HepG2 (cell line): ENCODE measurements at regions not wholly inside any gene's neighbourhood (a gene's known extent, or its start where the extent isn't known, plus 50 kb on each side); places are given as distances from the start of the nearest gene placed in this dataset.
"Not testable (repeated sequence)": the region's sequence is repeated elsewhere in the genome, so short reads cannot be mapped to it uniquely, and the experiment has no call there.

Source experiments
- ATAC-seq: fragments of 200-7000 bp; cut with Tn5 transposase; 3 replicates; pipeline ENCODE4 v1.9.1; 2020; ENCODE audit warnings: mild to moderate bottlenecking, moderate library complexity
- BruUV-seq: library from RNA; stranded (reverse); fragments of 400-500 nt; replicated peaks from 2 replicates; lab custom pipeline; 2021; lab: Mats Ljungman, UMichigan
- CTCF ChIA-PET: fragments of 300-600 bp; formaldehyde crosslinking; extraction: SDS; loops from one replicate; lab custom pipeline; 2021; ENCODE audit warnings: low total read pairs, inconsistent platforms, low intra/inter-chr PET ratio; lab: Yijun Ruan, JAX
- POLR2A ChIA-PET: fragments of 350-600 bp; sonication (Branson Sonifier 250); formaldehyde crosslinking; loops from one replicate; lab custom pipeline; 2020; ENCODE audit warnings: antibody characterized with exemption, inconsistent platforms; lab: Yijun Ruan, JAX
- DNase-seq: peaks from one replicate; pipeline ENCODE4 v3.0.0-alpha.2; 2015; ENCODE audit warnings: low spot score
- FAIRE-seq: peaks from 3 replicates; lab custom pipeline; 2011; peaks lifted over from hg19 to GRCh38; lab: Jason Lieb, UNC
- H2AFZ ChIP-seq: one replicate; pipeline ENCODE4 v1.6.1; 2011; ENCODE audit warnings: low read length, inconsistent platforms
- H3K27ac ChIP-seq: fragments of 300-600 bp; 3 replicates; pipeline ENCODE4 v1.8.0; 2011; ENCODE audit warnings: mixed run types, mild to moderate bottlenecking, mixed read lengths, low read length, inconsistent platforms; ENCODE audit not compliant: insufficient read depth; ENCODE audit errors: extremely low read length
- H3K27me3 ChIP-seq, 2 experiments: fragments of 200-600 bp in 1 of 2; 2 replicates in 1 of 2; 3 replicates in 1 of 2; pipeline versions ENCODE4 v1.6.0 to v1.8.0; 2011; ENCODE audit warnings: low read length in 2 of 2, mild to moderate bottlenecking in 2 of 2, moderate library complexity in 2 of 2, inconsistent platforms in 1 of 2; ENCODE audit not compliant: insufficient read depth in 2 of 2, control insufficient read depth in 1 of 2
- H3K36me3 ChIP-seq, 2 experiments: fragments of 200-600 bp in 1 of 2; replicated peaks in 1 of 2; 2 replicates in 1 of 2; 3 replicates in 1 of 2; pipeline versions ENCODE4 v1.5.1 to v1.8.0; 2011; ENCODE audit warnings: low read length in 2 of 2, inconsistent platforms in 1 of 2; ENCODE audit not compliant: insufficient read depth in 2 of 2, control insufficient read depth in 1 of 2
- H3K4me1 ChIP-seq: 2 replicates; pipeline ENCODE4 v1.5.1; 2012; ENCODE audit warnings: low read length, inconsistent platforms; ENCODE audit not compliant: insufficient read depth
- H3K4me2 ChIP-seq: 2 replicates; pipeline ENCODE4 v1.6.0; 2011; ENCODE audit warnings: low read depth, low read length, inconsistent platforms
- H3K4me3 ChIP-seq, 3 experiments: fragments of 200-600 bp in 1 of 3; sonication (generic), shearing (Covaris generic) in 1 of 3; replicated peaks in 1 of 3; 2 replicates each; pipeline ENCODE4 v1.5.1; 2011 to 2016; ENCODE audit warnings: low read length in 3 of 3, inconsistent platforms in 2 of 3, low read depth in 2 of 3, mild to moderate bottlenecking in 2 of 3, control low read depth in 1 of 3, mixed read lengths in 1 of 3; ENCODE audit not compliant: insufficient read depth in 1 of 3
- H3K79me2 ChIP-seq: one replicate; pipeline ENCODE4 v1.6.1; 2011; ENCODE audit warnings: low read length, inconsistent platforms; ENCODE audit not compliant: insufficient read depth
- H3K9ac ChIP-seq: 2 replicates; pipeline ENCODE4 v1.6.0; 2011; ENCODE audit warnings: mild to moderate bottlenecking, low read depth, low read length, inconsistent platforms; ENCODE audit not compliant: insufficient read depth
- H3K9me3 ChIP-seq: 2 replicates; pipeline ENCODE4 v1.5.1; 2012; ENCODE audit warnings: mild to moderate bottlenecking, low read length
- H4K20me1 ChIP-seq: 2 replicates; pipeline ENCODE4 v1.6.0; 2011; ENCODE audit warnings: inconsistent platforms, mild to moderate bottlenecking, low read length, moderate library complexity; ENCODE audit not compliant: insufficient read depth
- GMEB1 ChIP-seq: sonication (generic); formaldehyde crosslinking; IDR thresholded peaks from 2 replicates; pipeline ENCODE4 v1.5.1; 2020; ENCODE audit warnings: missing genetic modification reagents, mild to moderate bottlenecking, borderline replicate concordance
- GPBP1L1 ChIP-seq: sonication (generic); formaldehyde crosslinking; IDR thresholded peaks from 2 replicates; pipeline ENCODE4 v1.5.0; 2020; ENCODE audit warnings: mild to moderate bottlenecking, missing genetic modification reagents
- LRRFIP1 ChIP-seq: sonication (generic); formaldehyde crosslinking; conservative IDR thresholded peaks from 2 replicates; pipeline ENCODE4 v1.4.0; 2020; ENCODE audit warnings: missing genetic modification reagents
- ZFP36L2 ChIP-seq: sonication (generic); formaldehyde crosslinking; IDR thresholded peaks from 2 replicates; pipeline ENCODE4 v1.4.0; 2020; ENCODE audit warnings: missing genetic modification reagents
- ZNF207 ChIP-seq: fragments of 450-650 bp; IDR thresholded peaks from 2 replicates; pipeline ENCODE4 v1.6.1; 2016; ENCODE audit warnings: antibody characterized with exemption, borderline replicate concordance
- ZNF235 ChIP-seq: sonication (generic); formaldehyde crosslinking; IDR thresholded peaks from 2 replicates; pipeline ENCODE4 v1.8.1; 2023; ENCODE audit warnings: mild to moderate bottlenecking, missing genetic modification reagents, borderline replicate concordance
- ZNF75D ChIP-seq: sonication (generic); formaldehyde crosslinking; IDR thresholded peaks from 2 replicates; pipeline ENCODE4 v1.8.1; 2023; ENCODE audit warnings: missing genetic modification reagents, mild to moderate bottlenecking, borderline replicate concordance
- WGBS: methylation state at CpG from one replicate; pipeline ENCODE4 v1.1.6; 2017; ENCODE audit warnings: low lambda C conversion rate; 5-methylcytosine and 5-hydroxymethylcytosine counted together
- in situ Hi-C: cut with HindIII; loops from 2 replicates; pipeline ENCODE4 v1.10.0; 2017; ENCODE audit warnings: low pct_unique_long_range_greater_than_20kb; ENCODE audit not compliant: extremely low pct_ligation_motif_present
- intact Hi-C: fragments of 100-400 bp; cut with micrococcal nuclease; formaldehyde crosslinking; loops from one replicate; pipeline ENCODE4 v1.10.0; 2022; ENCODE audit not compliant: unreplicated experiment

- no peak for TF ChIP-seq GMEB1 (CRISPR knock-in tag)
These were observed 102.9 kb upstream of the KLF13 start (continued) for GRCh38 chr15:31223478-31224350.

- FAIRE-seq, H3K4me2 ChIP-seq, POLR2A ChIA-PET, H3K9ac ChIP-seq, in situ Hi-C loops, ATAC-seq, H3K79me2 ChIP-seq, intact Hi-C loops, H3K36me3 ChIP-seq, H3K4me3 ChIP-seq, BruUV-seq, H4K20me1 ChIP-seq, H3K27me3 ChIP-seq, H3K9me3 ChIP-seq, H3K27ac ChIP-seq, DNase-seq, CTCF ChIA-PET, H2AFZ ChIP-seq: not testable (repeated sequence)
- 90% methylated on average over 4 of the region's 4 CpGs for WGBS
- H3K4me1 ChIP-seq = peaks cover 31% of the 10 kb centered on the region
These were observed 102.0 kb upstream of the KLF13 start for GRCh38 chr15:31224661-31225060.

- H2AFZ ChIP-seq = no peak overlapping the region
- DNase-seq = no peak
- H3K4me1 ChIP-seq = peaks cover 32% of the 10 kb centered on the region
- no peak for ATAC-seq
- no peak overlapping the region for H3K9ac ChIP-seq
- intact Hi-C loops = no loop called here
- H3K27me3 ChIP-seq = no peaks in the 10 kb centered on the region
- in situ Hi-C loops = no loop called here
- ChIA-PET POLR2A (no interaction called here), CTCF (no interaction called here)
- no TSS peak for BruUV-seq
- no peaks in the 10 kb centered on the region for H3K9me3 ChIP-seq
- H3K4me3 ChIP-seq = no peak overlapping the region
- WGBS = 95% methylated on average over 18 of the region's 18 CpGs
- no peak overlapping the region for H3K4me2 ChIP-seq
- no peak for FAIRE-seq
- H3K79me2 ChIP-seq = no peaks in the 10 kb centered on the region
- no peak overlapping the region for H3K27ac ChIP-seq
- no peaks in the 10 kb centered on the region for H3K36me3 ChIP-seq
- no peaks in the 10 kb centered on the region for H4K20me1 ChIP-seq
- TF ChIP-seq GPBP1L1 (CRISPR knock-in tag) = no peak
- TF ChIP-seq ZNF235 (CRISPR knock-in tag) = no peak
- no peak for TF ChIP-seq LRRFIP1 (CRISPR knock-in tag)
- no peak for TF ChIP-seq ZNF207
- no peak for TF ChIP-seq ZFP36L2 (CRISPR knock-in tag)
- TF ChIP-seq ZNF75D (CRISPR knock-in tag) = no peak
These were observed 101.2 kb upstream of the KLF13 start for GRCh38 chr15:31225356-31225955.
